GM23248 (cell line): ENCODE measurements at regions not wholly inside any gene's neighbourhood (a gene's known extent, or its start where the extent isn't known, plus 50 kb on each side); places are given as distances from the start of the nearest gene placed in this dataset.

ENCODE experiments used
- EZH2 ChIP-seq: fragments of 200-600 bp; sonication (generic); IDR thresholded peaks from 2 replicates; pipeline ENCODE4 v1.6.1; 2018; ENCODE audit warnings: antibody characterized with exemption, mild to moderate bottlenecking; ENCODE audit not compliant: insufficient read depth, poor library complexity, severe bottlenecking
- EZH2phosphoT487 ChIP-seq: fragments of 200-600 bp; sonication (generic); IDR thresholded peaks from 2 replicates; pipeline ENCODE4 v1.6.1; 2018; ENCODE audit warnings: antibody characterized with exemption, moderate library complexity, mild to moderate bottlenecking, low read depth; ENCODE audit not compliant: insufficient read depth

- TF ChIP-seq EZH2 (no peak), EZH2phosphoT487 (no peak)
Observed at GRCh38 chr20:57083072-57083471, 183.4 kb downstream of the BMP7 start.
